ENCODE measurements at regions not wholly inside any gene's neighbourhood (a gene's known extent, or its start where the extent isn't known, plus 50 kb on each side); places are given as distances from the start of the nearest gene placed in this dataset.
"Not testable (repeated sequence)": the region's sequence is repeated elsewhere in the genome, so short reads cannot be mapped to it uniquely, and the experiment has no call there.

DNA sequence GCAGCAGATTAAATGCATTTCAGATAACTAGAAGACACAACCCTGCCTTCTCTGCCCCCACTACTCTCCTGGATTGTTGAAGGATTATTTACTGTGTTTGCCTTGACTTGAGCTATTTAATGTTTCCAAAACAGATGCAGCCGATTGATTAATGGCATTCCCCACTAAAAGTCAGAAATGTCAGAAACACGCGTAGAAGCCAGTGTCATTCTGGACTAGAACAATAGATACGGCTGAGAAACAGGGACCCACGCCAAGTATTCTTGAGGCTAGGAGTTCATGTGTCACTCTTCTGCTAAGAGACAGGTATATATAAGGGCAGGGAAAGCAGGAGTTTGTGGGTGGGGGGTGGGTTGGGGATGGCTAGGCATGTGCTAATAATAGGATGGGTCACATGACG lies 366.7 kb upstream of the PROX1 start:
- no peak for DNase-seq
- no peaks in the 10 kb centered on the region for H3K36me3 Mint-ChIP-seq
- no peak overlapping the region for H3K27ac Mint-ChIP-seq
- H3K4me1 Mint-ChIP-seq: peaks cover 0 to 5% of the 10 kb centered on the region in 2 donors
- H3K9me3 Mint-ChIP-seq: peaks cover 0 to 3% (median under 1%) of the 10 kb centered on the region in 6 donors
- peaks cover 0 to 5% (median 2%) of the 10 kb centered on the region in 3 donors for H3K27me3 Mint-ChIP-seq (ENCODE audit: low read depth in 3 of 3)
- H3K4me3 Mint-ChIP-seq: no peak overlapping the region

DNA sequence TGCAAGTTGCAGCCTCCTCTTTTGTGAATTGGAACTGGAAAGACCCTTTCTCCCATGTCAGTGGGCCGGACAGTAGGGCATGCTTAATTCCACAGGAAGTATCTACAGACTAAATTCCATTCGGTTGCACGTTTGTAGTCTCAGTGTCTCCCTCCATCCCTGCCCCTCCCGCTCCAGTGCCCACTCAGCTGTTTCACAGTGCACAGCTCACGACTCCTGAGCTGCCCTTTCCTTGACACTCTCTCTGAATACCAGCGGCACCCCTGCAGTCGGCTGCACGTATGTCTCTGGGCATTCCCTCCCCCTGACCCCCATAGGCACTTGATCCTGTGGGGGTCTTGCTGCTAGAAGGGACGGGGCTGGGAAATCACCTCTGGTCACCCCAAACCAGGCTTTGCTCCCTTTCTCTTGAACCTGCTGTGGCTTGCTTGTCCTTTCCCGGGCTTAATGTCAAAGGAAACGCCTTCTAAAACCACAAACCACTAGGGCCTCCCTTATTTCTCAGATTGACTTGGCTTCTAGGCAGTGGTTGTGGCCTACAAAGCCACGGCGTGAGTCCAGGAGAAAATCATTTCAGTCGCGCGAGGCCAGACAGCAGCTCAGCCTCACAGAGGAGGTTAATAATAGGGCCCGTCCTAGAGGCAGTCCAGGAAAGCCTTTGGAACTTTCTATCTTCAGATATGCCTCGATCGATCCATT lies 365.3 kb upstream of the PROX1 start:
- peak in 2 of 3 donors; percentile 2 to 6 for DNase-seq
- Mint-ChIP-seq H3K27ac (no peak overlapping the region), H3K36me3 (no peaks in the 10 kb centered on the region), H3K4me1 (peaks cover 0 to 5% of the 10 kb centered on the region in 2 donors), H3K27me3 (ENCODE audit: low read depth in 3 of 3) (peaks cover 0 to 6% (median 3%) of the 10 kb centered on the region in 3 donors), H3K4me3 (no peak overlapping the region), H3K9me3 (peaks cover 0 to 5% (median 2%) of the 10 kb centered on the region in 6 donors)

DNA sequence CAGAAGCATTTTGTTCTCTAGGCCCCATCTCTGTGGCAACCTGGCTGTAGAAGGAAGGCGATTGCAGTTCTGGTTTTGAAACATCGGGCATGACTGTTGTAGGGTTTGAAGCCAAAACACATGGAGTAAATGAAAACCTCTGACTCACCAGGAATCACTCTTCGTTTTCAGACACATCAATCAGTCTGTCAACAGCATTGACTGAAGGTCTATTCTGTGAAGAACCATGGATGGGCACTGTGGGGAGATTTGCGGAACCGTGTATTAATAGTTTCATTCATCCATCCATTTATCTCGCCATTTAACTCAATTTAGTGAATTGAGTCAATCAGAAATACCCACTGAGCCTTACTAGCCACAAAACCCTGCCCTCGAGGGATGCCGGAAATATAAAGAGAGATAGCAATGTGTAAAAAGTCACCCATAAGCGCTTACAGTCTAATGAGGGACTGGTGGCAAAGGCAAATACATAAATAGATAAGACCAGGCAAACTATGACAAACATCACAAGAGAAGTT lies 364.6 kb upstream of the PROX1 start:
- H3K4me1 Mint-ChIP-seq: peaks cover 0 to 5% of the 10 kb centered on the region in 2 donors

DNA sequence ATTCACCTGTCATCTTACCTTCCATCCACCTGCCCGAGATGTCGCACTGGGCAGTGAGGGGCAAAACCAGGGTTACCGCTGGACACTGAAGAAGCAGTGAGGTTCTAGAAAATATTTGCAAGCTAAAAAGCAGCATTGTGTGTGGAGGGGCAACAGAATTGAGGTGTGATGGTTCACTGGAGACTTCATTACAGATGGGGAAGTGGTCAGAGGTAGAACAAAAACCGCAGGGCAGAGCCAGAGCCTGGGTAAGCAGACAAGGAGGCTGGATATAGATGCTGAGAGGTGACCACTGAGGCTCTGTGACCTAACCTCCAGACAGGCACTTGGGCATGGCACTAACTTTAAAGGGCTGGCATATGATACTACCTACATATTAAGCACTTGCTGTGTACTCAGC lies 363.9 kb upstream of the PROX1 start:
- no peak for DNase-seq
- H3K4me1 Mint-ChIP-seq: peaks cover 0 to 5% of the 10 kb centered on the region in 2 donors
- H3K36me3 Mint-ChIP-seq: no peaks in the 10 kb centered on the region
- H3K4me3 Mint-ChIP-seq: no peak overlapping the region
- H3K9me3 Mint-ChIP-seq: peaks cover 0 to 11% (median 5%) of the 10 kb centered on the region in 6 donors
- H3K27me3 Mint-ChIP-seq (ENCODE audit: low read depth in 3 of 3): peaks cover 0 to 6% (median 2%) of the 10 kb centered on the region in 3 donors
- H3K27ac Mint-ChIP-seq: no peak overlapping the region

More for the DNA sequence above, 364.6 kb upstream of the PROX1 start:
- Mint-ChIP-seq H3K27me3 (ENCODE audit: low read depth in 3 of 3) (peaks cover 0 to 6% (median 2%) of the 10 kb centered on the region in 3 donors), H3K4me3 (no peak overlapping the region), H3K9me3 (peaks cover 0 to 5% (median 4%) of the 10 kb centered on the region in 6 donors), H3K36me3 (no peaks in the 10 kb centered on the region), H3K27ac (no peak overlapping the region)
- no peak for DNase-seq

DNA sequence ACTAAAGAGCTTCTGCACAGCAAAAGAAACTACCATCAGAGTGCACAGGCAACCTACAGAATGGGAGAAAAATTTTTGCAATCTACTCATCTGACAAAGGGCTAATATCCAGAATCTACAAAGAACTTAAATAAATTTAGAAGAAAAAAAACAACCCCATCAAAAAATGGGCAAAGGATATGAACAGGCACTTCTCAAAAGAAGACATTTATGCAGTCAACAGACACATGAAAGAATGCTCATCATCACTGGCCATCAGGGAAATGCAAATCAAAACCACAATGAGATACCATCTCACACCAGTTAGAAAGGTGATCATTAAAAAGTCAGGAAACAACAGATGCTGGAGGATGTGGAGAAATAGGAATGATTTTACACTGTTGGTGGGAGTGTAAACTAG lies 351.0 kb upstream of the PROX1 start:
- H3K9me3 Mint-ChIP-seq: peaks cover 0 to 20% (median 6%) of the 10 kb centered on the region in 6 donors
- H3K4me1 Mint-ChIP-seq; H3K36me3 Mint-ChIP-seq; DNase-seq; H3K27me3 Mint-ChIP-seq (ENCODE audit: low read depth in 3 of 3); H3K4me3 Mint-ChIP-seq; H3K27ac Mint-ChIP-seq: not testable (repeated sequence)

DNA sequence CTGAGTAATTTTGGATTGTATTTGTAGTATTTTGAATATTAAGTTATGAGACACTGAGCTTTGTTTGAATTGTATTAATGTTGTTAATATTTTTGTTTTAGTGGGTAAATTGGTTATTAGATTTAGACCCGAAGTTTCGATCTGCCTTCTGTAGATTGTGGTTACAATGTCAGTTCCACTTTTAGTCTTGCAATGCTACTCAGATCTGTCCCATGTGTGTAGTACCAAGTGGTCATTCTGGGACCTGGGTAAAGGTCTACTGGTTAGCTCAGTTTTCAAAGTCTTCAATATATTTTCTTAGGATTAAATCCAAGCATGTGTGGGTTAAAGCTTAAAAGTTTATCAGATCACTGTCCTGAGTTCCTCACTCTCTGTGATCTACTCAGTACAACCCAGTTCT lies 346.5 kb upstream of the PROX1 start:
- no peak overlapping the region for H3K27ac Mint-ChIP-seq
- DNase-seq: no peak
- H3K4me3 Mint-ChIP-seq: no peak overlapping the region
- no peaks in the 10 kb centered on the region for H3K36me3 Mint-ChIP-seq
- no peaks in the 10 kb centered on the region for H3K4me1 Mint-ChIP-seq
- H3K9me3 Mint-ChIP-seq: peaks cover 0 to 6% (median 0%) of the 10 kb centered on the region in 6 donors
- peaks cover 1 to 2% (median 2%) of the 10 kb centered on the region in 3 donors for H3K27me3 Mint-ChIP-seq (ENCODE audit: low read depth in 3 of 3)

DNA sequence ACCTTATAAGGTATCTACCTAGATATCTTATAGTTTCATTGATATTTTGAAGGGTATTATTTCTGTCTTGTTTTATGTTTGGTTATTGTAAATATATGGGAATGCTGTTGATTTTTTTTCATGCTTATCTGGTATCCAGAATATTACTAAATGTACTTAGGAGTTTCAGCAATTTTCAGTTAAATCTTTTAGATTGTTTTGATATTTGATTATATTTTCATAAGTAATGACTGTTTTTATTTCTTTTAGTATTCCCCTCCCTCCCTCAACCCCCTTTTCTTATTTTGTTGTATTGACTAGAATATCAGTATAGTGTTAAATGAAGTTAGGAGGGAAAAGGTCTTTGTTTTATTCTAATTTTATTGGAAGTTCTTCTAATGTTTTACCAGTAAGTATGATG lies 344.4 kb upstream of the PROX1 start:
- Mint-ChIP-seq H3K36me3 (no peaks in the 10 kb centered on the region), H3K4me3 (no peak overlapping the region)
- no peak for DNase-seq

DNA sequence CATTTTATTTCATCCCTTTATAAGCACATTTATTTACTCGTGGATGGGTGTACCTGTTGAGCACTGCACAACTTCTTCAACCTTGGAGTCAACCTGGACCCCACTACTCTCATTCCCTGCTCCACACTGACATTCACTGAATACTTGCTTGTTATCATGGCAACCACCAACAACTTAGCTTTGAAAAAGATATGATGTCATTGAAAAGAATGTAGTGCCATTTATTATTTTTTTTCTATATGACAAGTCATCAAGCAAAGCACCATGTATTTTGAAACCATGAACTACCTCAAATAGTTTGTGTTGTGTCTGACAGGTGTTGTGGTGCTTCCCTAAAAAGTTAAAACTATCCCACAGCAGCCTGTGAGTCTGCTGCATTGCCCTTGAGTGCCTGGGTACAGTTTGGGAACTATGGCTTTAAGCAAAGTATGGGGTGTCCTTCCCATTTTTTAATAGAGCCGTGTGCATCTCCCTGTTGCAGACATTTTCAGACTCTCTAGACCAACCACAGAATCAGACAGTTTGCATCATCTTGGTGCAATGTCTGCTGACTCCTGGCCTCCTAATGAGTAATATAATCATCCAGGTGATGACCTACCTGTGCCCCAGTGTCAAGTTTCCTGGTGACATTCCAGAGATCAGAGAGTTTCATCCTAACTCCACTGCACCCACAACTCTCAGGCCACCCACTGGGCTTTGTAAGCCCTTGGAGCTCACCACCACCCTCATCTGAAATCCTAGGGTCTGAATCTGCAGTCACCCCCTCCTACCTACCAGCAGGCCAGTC lies 339.7 kb upstream of the PROX1 start:
- Mint-ChIP-seq H3K4me1 (no peaks in the 10 kb centered on the region), H3K27ac (no peak overlapping the region), H3K27me3 (ENCODE audit: low read depth in 3 of 3) (peaks cover 0 to 7% (median 2%) of the 10 kb centered on the region in 3 donors), H3K9me3 (peaks cover 0 to 3% (median under 1%) of the 10 kb centered on the region in 6 donors), H3K36me3 (no peaks in the 10 kb centered on the region), H3K4me3 (no peak overlapping the region)
- DNase-seq: no peak

More for the DNA sequence above, 344.4 kb upstream of the PROX1 start:
- Mint-ChIP-seq H3K4me1 (no peaks in the 10 kb centered on the region), H3K9me3 (peaks cover 0 to 6% (median 0%) of the 10 kb centered on the region in 6 donors), H3K27ac (no peak overlapping the region), H3K27me3 (ENCODE audit: low read depth in 3 of 3) (peaks cover 1 to 2% (median 2%) of the 10 kb centered on the region in 3 donors)

DNA sequence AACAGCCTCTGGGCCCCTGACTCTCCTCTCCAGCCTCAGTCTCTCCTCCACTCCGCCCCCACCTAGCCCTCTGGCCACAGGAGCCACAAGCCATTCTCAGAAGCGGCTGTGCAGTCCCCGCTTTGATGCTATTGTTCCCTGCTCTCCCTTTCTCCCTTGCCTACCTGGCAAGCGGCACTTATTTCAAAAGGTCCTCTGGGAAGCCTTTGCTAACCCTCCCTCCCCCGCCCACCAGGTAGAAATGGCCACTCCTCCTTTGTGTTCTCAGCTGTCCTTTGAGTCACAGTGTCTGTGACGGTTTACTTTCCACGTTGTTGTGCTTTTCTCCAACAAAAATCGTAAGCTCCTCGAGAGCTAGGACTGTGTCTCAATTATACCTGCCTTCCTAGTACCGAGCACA lies 338.4 kb upstream of the PROX1 start:
- no peak for DNase-seq
- no peaks in the 10 kb centered on the region for H3K4me1 Mint-ChIP-seq
- peak overlapping the region in 1 of 6 donors; percentile 7 for H3K27ac Mint-ChIP-seq
- H3K9me3 Mint-ChIP-seq: peaks cover 0 to 2% (median 0%) of the 10 kb centered on the region in 6 donors
- H3K27me3 Mint-ChIP-seq (ENCODE audit: low read depth in 3 of 3): peaks cover 0 to 7% (median 2%) of the 10 kb centered on the region in 3 donors
- H3K4me3 Mint-ChIP-seq: no peak overlapping the region
- H3K36me3 Mint-ChIP-seq: no peaks in the 10 kb centered on the region

DNA sequence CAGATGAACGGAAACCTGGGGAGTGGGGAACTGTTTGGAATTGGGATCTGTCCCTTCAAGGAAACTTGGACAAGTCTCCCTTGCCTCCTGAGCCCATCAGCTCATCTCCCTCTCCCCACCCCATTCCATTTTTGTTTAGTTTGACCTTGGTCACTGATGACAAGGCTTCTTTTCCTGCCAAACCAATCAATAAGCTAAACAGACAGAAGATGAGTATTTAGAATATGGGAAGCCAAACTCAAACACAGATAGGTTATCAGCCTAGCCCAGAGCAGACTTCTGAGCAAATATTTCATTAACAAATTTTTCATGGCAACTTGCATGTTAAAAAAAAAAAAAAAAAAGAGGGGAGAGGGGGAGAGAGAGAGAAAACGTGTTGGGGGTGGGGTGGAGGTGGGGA lies 337.2 kb upstream of the PROX1 start:
- peaks cover 0 to 2% (median 0%) of the 10 kb centered on the region in 6 donors for H3K9me3 Mint-ChIP-seq
- H3K36me3 Mint-ChIP-seq: no peaks in the 10 kb centered on the region
- H3K27ac Mint-ChIP-seq: no peak overlapping the region
- H3K4me1 Mint-ChIP-seq: no peaks in the 10 kb centered on the region
- peaks cover 0 to 5% (median 2%) of the 10 kb centered on the region in 3 donors for H3K27me3 Mint-ChIP-seq (ENCODE audit: low read depth in 3 of 3)
- no peak overlapping the region for H3K4me3 Mint-ChIP-seq
- DNase-seq: no peak

DNA sequence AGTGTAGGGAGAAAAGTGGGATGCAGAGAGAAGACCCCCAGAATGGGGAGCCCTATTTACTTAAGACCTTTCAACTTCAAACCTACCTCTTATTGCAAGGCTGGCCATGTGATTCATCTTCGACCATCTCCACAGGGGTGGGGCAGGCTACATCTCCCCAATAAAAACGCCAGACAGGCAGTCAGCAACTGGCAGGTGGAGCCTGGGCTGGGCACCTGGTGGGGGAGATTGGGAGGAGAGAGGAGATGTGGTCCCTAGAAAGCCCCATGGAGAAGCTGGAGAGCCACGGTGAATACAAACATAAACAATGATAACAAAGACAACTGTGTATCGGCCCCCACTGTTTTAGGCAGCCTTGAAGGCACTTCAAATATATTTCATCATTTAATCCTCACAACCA lies 336.7 kb upstream of the PROX1 start:
- no peaks in the 10 kb centered on the region for H3K4me1 Mint-ChIP-seq
- H3K4me3 Mint-ChIP-seq: no peak overlapping the region
- peaks cover 0 to 2% (median 0%) of the 10 kb centered on the region in 6 donors for H3K9me3 Mint-ChIP-seq
- H3K27me3 Mint-ChIP-seq (ENCODE audit: low read depth in 3 of 3): peaks cover 0 to 5% (median 2%) of the 10 kb centered on the region in 3 donors
- no peaks in the 10 kb centered on the region for H3K36me3 Mint-ChIP-seq
- H3K27ac Mint-ChIP-seq: no peak overlapping the region
- no peak for DNase-seq

DNA sequence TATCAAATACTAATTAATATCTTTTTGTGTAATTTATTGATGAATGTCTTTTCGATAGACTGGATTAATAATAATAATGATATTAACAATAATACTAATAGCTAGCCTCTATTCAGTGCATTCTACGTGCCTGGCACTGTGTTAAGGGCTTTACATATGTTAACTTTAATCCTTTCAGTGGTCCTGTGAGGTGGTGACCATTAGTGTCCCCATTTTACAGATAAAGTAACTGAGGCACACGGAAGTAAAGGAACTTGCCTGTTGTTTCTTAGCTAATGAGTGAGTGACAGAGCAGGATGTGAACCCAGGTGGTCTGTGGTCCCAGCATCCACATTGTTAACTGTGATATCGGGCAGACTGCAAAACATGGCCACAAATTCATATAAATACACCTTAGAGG lies 335.7 kb upstream of the PROX1 start:
- H3K27ac Mint-ChIP-seq: no peak overlapping the region
- H3K36me3 Mint-ChIP-seq: no peaks in the 10 kb centered on the region
- no peak overlapping the region for H3K4me3 Mint-ChIP-seq
- DNase-seq: no peak
- peaks cover 0 to 5% (median 2%) of the 10 kb centered on the region in 3 donors for H3K27me3 Mint-ChIP-seq (ENCODE audit: low read depth in 3 of 3)
- H3K9me3 Mint-ChIP-seq: peaks cover 0 to 2% (median 0%) of the 10 kb centered on the region in 6 donors
- no peaks in the 10 kb centered on the region for H3K4me1 Mint-ChIP-seq

DNA sequence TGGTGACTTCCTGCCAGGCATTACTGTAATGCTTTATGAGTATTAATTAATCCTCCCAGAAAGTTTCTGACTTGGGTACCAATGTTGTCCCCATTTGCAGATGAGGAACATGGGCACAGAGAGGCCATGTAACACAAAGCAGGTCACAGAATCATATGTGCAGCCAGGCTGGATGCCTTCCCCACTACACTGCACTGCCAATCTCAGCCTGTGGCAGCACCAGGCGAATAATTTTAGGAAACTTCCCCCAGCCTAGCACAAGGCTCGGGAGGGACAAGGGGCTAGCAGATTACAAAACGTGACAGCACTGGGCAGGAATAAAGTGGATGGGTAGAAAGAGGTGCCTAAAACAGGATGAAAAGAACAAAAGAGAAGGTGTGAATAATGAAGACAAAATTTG lies 331.7 kb upstream of the PROX1 start:
- Mint-ChIP-seq H3K4me1 (no peaks in the 10 kb centered on the region), H3K4me3 (no peak overlapping the region), H3K27me3 (ENCODE audit: low read depth in 3 of 3) (peaks cover 0 to 2% (median 0%) of the 10 kb centered on the region in 3 donors), H3K36me3 (no peaks in the 10 kb centered on the region), H3K27ac (no peak overlapping the region), H3K9me3 (no peaks in the 10 kb centered on the region)
- DNase-seq: no peak

DNA sequence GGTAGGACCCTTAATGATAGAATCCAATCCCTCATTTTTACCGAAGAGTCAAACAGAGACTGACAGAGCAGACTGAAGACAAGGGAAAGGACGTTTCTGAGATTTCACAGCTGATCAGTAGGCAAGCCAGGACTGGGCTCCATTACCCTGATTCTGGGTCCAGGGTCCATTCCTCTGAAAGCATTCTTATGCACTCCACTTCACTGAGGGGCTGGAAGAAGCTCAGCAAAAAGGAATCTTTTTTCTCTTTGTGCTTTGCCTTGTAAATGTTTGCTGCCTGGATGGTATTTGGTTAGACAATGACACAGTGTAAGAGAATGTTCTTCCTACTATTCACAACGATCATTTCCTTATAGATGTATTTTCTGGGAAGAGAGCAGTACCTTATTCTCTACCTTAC lies 331.3 kb upstream of the PROX1 start:
- no peak for DNase-seq
- H3K4me1 Mint-ChIP-seq: no peaks in the 10 kb centered on the region
- no peaks in the 10 kb centered on the region for H3K36me3 Mint-ChIP-seq
- H3K4me3 Mint-ChIP-seq: no peak overlapping the region
- H3K9me3 Mint-ChIP-seq: no peaks in the 10 kb centered on the region
- no peak overlapping the region for H3K27ac Mint-ChIP-seq
- peaks cover 0 to 5% (median 0%) of the 10 kb centered on the region in 3 donors for H3K27me3 Mint-ChIP-seq (ENCODE audit: low read depth in 3 of 3)
